Stomach (tissue), 4 donors: ENCODE measurements at regions not wholly inside any gene's neighbourhood (a gene's known extent, or its start where the extent isn't known, plus 50 kb on each side); places are given as distances from the start of the nearest gene placed in this dataset.

ENCODE experiments used
- CTCF ChIP-seq, 7 experiments: fragments of 450-650 bp in 4 of 7; fragments of 200-600 bp in 3 of 7; sonication (generic) in 3 of 7; IDR thresholded peaks; one replicate each; pipeline ENCODE4 v1.5.1; 2016 to 2019; ENCODE audit warnings: antibody characterized with exemption in 7 of 7, control low read depth in 2 of 7, mild to moderate bottlenecking in 1 of 7
- EP300 ChIP-seq: sonication (generic); formaldehyde crosslinking; IDR thresholded peaks from one replicate; pipeline ENCODE4 v1.6.1; 2017; ENCODE audit warnings: antibody characterized with exemption
- POLR2A ChIP-seq, 4 donors: fragments of 450-650 bp; IDR thresholded peaks; one replicate each; pipeline ENCODE4 v1.6.1; 2016; ENCODE audit warnings: antibody characterized with exemption in 4 of 4, control low read depth in 2 of 4, mild to moderate bottlenecking in 1 of 4, moderate library complexity in 1 of 4

- no peak for TF ChIP-seq EP300
- TF ChIP-seq CTCF (IDR thresholded peaks at IDR 0.05), result no peak
- no peak for TF ChIP-seq POLR2A (IDR thresholded peaks at IDR 0.05)
Measured at GRCh38 chr12:4054630-4055029, 181.4 kb upstream of the PARP11 start.
